ENCODE measurements at regions not wholly inside any gene's neighbourhood (a gene's known extent, or its start where the extent isn't known, plus 50 kb on each side); places are given as distances from the start of the nearest gene placed in this dataset.

DNA sequence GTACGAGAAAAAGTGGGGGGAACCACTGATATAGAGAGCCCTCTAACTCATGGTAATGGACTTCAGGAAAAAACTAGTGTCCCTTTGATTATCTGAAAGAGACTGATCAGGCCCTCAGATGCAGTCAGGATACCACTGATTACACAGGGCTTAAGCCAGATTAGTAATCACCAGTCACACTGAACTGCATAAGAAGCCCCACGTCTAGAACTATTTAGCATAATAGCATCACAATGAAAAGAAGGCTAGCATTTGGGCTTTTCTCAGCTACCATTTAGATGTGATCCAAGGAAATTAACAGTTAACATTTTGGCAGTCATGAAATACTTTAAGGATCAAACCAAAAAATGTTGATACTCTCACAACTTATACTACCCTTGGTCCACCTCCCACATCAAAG, 813.1 kb upstream of the POU3F3 start:
- no peak for TF ChIP-seq EZH2 (IDR thresholded peaks at IDR 0.05; ENCODE audit: borderline replicate concordance)
- TF ChIP-seq, protein P1, sequence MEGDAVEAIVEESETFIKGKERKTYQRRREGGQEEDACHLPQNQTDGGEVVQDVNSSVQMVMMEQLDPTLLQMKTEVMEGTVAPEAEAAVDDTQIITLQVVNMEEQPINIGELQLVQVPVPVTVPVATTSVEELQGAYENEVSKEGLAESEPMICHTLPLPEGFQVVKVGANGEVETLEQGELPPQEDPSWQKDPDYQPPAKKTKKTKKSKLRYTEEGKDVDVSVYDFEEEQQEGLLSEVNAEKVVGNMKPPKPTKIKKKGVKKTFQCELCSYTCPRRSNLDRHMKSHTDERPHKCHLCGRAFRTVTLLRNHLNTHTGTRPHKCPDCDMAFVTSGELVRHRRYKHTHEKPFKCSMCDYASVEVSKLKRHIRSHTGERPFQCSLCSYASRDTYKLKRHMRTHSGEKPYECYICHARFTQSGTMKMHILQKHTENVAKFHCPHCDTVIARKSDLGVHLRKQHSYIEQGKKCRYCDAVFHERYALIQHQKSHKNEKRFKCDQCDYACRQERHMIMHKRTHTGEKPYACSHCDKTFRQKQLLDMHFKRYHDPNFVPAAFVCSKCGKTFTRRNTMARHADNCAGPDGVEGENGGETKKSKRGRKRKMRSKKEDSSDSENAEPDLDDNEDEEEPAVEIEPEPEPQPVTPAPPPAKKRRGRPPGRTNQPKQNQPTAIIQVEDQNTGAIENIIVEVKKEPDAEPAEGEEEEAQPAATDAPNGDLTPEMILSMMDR (IDR thresholded peaks at IDR 0.05; ENCODE audit: poor library complexity) = no peak
